OCI-LY1 (cell line): ENCODE measurements at regions not wholly inside any gene's neighbourhood (a gene's known extent, or its start where the extent isn't known, plus 50 kb on each side); places are given as distances from the start of the nearest gene placed in this dataset.

Experiments used
- H2AFZ ChIP-seq: fragments of 200-600 bp; sonication (generic), shearing (Covaris generic); 2 replicates; pipeline ENCODE4 v1.6.0; 2014; ENCODE audit warnings: antibody characterized with exemption, mild to moderate bottlenecking, low read length
- H3F3A ChIP-seq: fragments of 200-600 bp; sonication (generic), shearing (Covaris generic); 2 replicates; pipeline ENCODE4 v1.6.0; 2014; ENCODE audit warnings: mild to moderate bottlenecking, antibody characterized with exemption, low read length, moderate library complexity; ENCODE audit not compliant: insufficient read depth
- H3K27ac ChIP-seq: fragments of 200-600 bp; sonication (generic); 2 replicates; pipeline ENCODE4 v1.5.1; 2014; ENCODE audit warnings: low read length, mixed run types, mild to moderate bottlenecking, low read depth; ENCODE audit not compliant: poor library complexity, severe bottlenecking
- H3K27me3 ChIP-seq: fragments of 200-600 bp; sonication (generic); 2 replicates; pipeline ENCODE4 v1.6.0; 2014; ENCODE audit warnings: antibody characterized with exemption, mild to moderate bottlenecking, low read length, moderate library complexity; ENCODE audit not compliant: insufficient read depth
- H3K36me3 ChIP-seq: fragments of 200-600 bp; sonication (generic); 2 replicates; pipeline ENCODE4 v1.6.1; 2014; ENCODE audit warnings: mild to moderate bottlenecking, antibody characterized with exemption, low read length, moderate library complexity, mixed read lengths; ENCODE audit not compliant: insufficient read depth
- H3K4me1 ChIP-seq: fragments of 200-600 bp; sonication (generic); 2 replicates; pipeline ENCODE4 v1.5.1; 2014; ENCODE audit warnings: mild to moderate bottlenecking, low read length, moderate library complexity; ENCODE audit not compliant: insufficient read depth, severe bottlenecking
- H3K4me2 ChIP-seq: fragments of 200-600 bp; sonication (generic), shearing (Covaris generic); 2 replicates; pipeline ENCODE4 v1.6.1; 2014; ENCODE audit warnings: low read length
- H3K4me3 ChIP-seq: fragments of 200-600 bp; sonication (generic); 2 replicates; pipeline ENCODE4 v1.5.1; 2014; ENCODE audit warnings: low read length, low read depth, mild to moderate bottlenecking, mixed read lengths; ENCODE audit not compliant: poor library complexity, severe bottlenecking
- H3K79me2 ChIP-seq: fragments of 200-600 bp; shearing (Covaris generic); 2 replicates; pipeline ENCODE4 v1.6.1; 2016; ENCODE audit warnings: mixed run types, low read length, mixed read lengths; ENCODE audit not compliant: insufficient read depth
- H3K9ac ChIP-seq: fragments of 200-600 bp; sonication (generic), shearing (Covaris generic); 2 replicates; pipeline ENCODE4 v1.6.1; 2014; ENCODE audit warnings: mild to moderate bottlenecking, low read length, mixed read lengths
- H3K9me2 ChIP-seq: fragments of 200-600 bp; sonication (generic), shearing (Covaris generic); 2 replicates; pipeline ENCODE4 v1.6.1; 2014; ENCODE audit warnings: low read depth, mild to moderate bottlenecking, low read length, mixed read lengths
- H3K9me3 ChIP-seq: fragments of 200-600 bp; shearing (Covaris generic); 2 replicates; pipeline ENCODE4 v1.6.1; 2014; ENCODE audit warnings: low read length, mixed read lengths
- H4K20me1 ChIP-seq: fragments of 200-600 bp; sonication (generic), shearing (Covaris generic); 2 replicates; pipeline ENCODE4 v1.6.0; 2016; ENCODE audit warnings: mild to moderate bottlenecking, low read length; ENCODE audit not compliant: insufficient read depth
- CTCF ChIP-seq: fragments of 200-600 bp; sonication (generic), shearing (Covaris generic); IDR thresholded peaks from 2 replicates; pipeline ENCODE4 v1.5.1; 2017; ENCODE audit warnings: mild to moderate bottlenecking, antibody characterized with exemption, low read length, moderate library complexity, mixed read lengths
- EZH2 ChIP-seq: fragments of 200-600 bp; sonication (generic), shearing (Covaris generic); IDR thresholded peaks from 2 replicates; pipeline ENCODE4 v1.8.0; 2017; ENCODE audit warnings: borderline replicate concordance, mixed run types, mild to moderate bottlenecking, antibody characterized with exemption, low read length, moderate library complexity, mixed read lengths

- H2AFZ ChIP-seq: no peak overlapping the region
- no peaks in the 10 kb centered on the region for H3K9me3 ChIP-seq
- H3K9ac ChIP-seq: no peak overlapping the region
- H3K27ac ChIP-seq: no peak overlapping the region
- no peaks in the 10 kb centered on the region for H3K36me3 ChIP-seq
- TF ChIP-seq CTCF (no peak), EZH2 (no peak)
- no peaks in the 10 kb centered on the region for H3K27me3 ChIP-seq
- no peak overlapping the region for H3K4me3 ChIP-seq
- H3K79me2 ChIP-seq: no peaks in the 10 kb centered on the region
- H3K4me1 ChIP-seq: no peaks in the 10 kb centered on the region
- H3F3A ChIP-seq: no peaks in the 10 kb centered on the region
- H4K20me1 ChIP-seq: no peaks in the 10 kb centered on the region
- H3K4me2 ChIP-seq: no peak overlapping the region
- H3K9me2 ChIP-seq: no peaks in the 10 kb centered on the region
Observed at GRCh38 chr11:38935941-38936340, 2337.9 kb upstream of the RAG2 start.

- Histone ChIP-seq H2AFZ (no peak overlapping the region), H4K20me1 (no peaks in the 10 kb centered on the region), H3K27me3 (no peaks in the 10 kb centered on the region), H3K9me2 (no peaks in the 10 kb centered on the region), H3K79me2 (no peaks in the 10 kb centered on the region), H3K4me3 (no peak overlapping the region), H3F3A (no peaks in the 10 kb centered on the region), H3K9me3 (no peaks in the 10 kb centered on the region), H3K9ac (no peak overlapping the region), H3K27ac (no peak overlapping the region), H3K36me3 (no peaks in the 10 kb centered on the region), H3K4me1 (no peaks in the 10 kb centered on the region), H3K4me2 (no peak overlapping the region)
- no peak for TF ChIP-seq EZH2
- no peak for TF ChIP-seq CTCF
Observed at GRCh38 chr11:38927993-38928392, 2330.0 kb upstream of the RAG2 start.

GRCh38 chr11:38924644-38925043 lies 2326.6 kb upstream of the RAG2 start:
- TF ChIP-seq EZH2: no peak
- no peak for TF ChIP-seq CTCF
- Histone ChIP-seq H3K27ac (no peak overlapping the region), H4K20me1 (no peaks in the 10 kb centered on the region), H3K9ac (no peak overlapping the region), H3K4me2 (no peak overlapping the region), H3F3A (no peaks in the 10 kb centered on the region), H3K27me3 (no peaks in the 10 kb centered on the region), H2AFZ (no peak overlapping the region), H3K4me1 (no peaks in the 10 kb centered on the region), H3K79me2 (no peaks in the 10 kb centered on the region), H3K36me3 (no peaks in the 10 kb centered on the region), H3K9me3 (no peaks in the 10 kb centered on the region), H3K4me3 (no peak overlapping the region), H3K9me2 (no peaks in the 10 kb centered on the region)
